H1 (cell line): ENCODE measurements at regions not wholly inside any gene's neighbourhood (a gene's known extent, or its start where the extent isn't known, plus 50 kb on each side); places are given as distances from the start of the nearest gene placed in this dataset.

Experiments used
- CTCF ChIA-PET: fragments of 300-600 bp; sonication (Branson Sonifier 250); formaldehyde crosslinking; loops from one replicate; lab custom pipeline; 2021; ENCODE audit not compliant: partially characterized antibody; lab: Charles Lee
- POLR2A ChIA-PET: fragments of 300-600 bp; sonication (Branson Sonifier 250); formaldehyde crosslinking; loops from one replicate; lab custom pipeline; 2021; ENCODE audit warnings: inconsistent platforms; ENCODE audit not compliant: partially characterized antibody; lab: Charles Lee
- DNase-seq, 2 experiments: peaks; one replicate each; pipeline versions ENCODE4 v3.0.0 to v3.0.0-alpha.2; 2010 to 2022; ENCODE audit warnings: low spot score in 2 of 2, low read depth in 1 of 2, mixed read lengths in 1 of 2
- FAIRE-seq: peaks from 2 replicates; lab custom pipeline; 2011; peaks lifted over from hg19 to GRCh38; lab: Jason Lieb, UNC
- H2AFZ ChIP-seq: 2 replicates; pipeline ENCODE4 v1.8.1; 2012; ENCODE audit warnings: low read length, inconsistent platforms
- H2AK5ac ChIP-seq: 2 replicates; pipeline ENCODE4 v1.6.1; 2013; ENCODE audit warnings: low read depth, low read length
- H2BK120ac ChIP-seq: replicated peaks from 2 replicates; pipeline ENCODE3; 2013; ENCODE audit warnings: low read depth, low read length, inconsistent platforms
- H2BK12ac ChIP-seq: 2 replicates; pipeline ENCODE4 v1.6.1; 2013; ENCODE audit warnings: low read depth, low read length
- H2BK15ac ChIP-seq: 2 replicates; pipeline ENCODE4 v1.6.1; 2013; ENCODE audit warnings: low read length
- H2BK20ac ChIP-seq: 2 replicates; pipeline ENCODE4 v1.6.1; 2013; ENCODE audit warnings: low read length
- H2BK5ac ChIP-seq: 2 replicates; pipeline ENCODE4 v1.6.1; 2013; ENCODE audit warnings: low read depth, low read length
- H3K14ac ChIP-seq: 2 replicates; pipeline ENCODE4 v1.6.1; 2013; ENCODE audit warnings: inconsistent platforms; ENCODE audit not compliant: insufficient read length
- H3K18ac ChIP-seq: 2 replicates; pipeline ENCODE4 v1.6.1; 2013; ENCODE audit warnings: low read length; ENCODE audit errors: extremely low read depth
- H3K23ac ChIP-seq: 2 replicates; pipeline ENCODE4 v1.6.1; 2013; ENCODE audit warnings: inconsistent platforms; ENCODE audit not compliant: insufficient read length
- H3K23me2 ChIP-seq: 2 replicates; pipeline ENCODE4 v1.6.1; 2013; ENCODE audit warnings: low read depth, low read length
- H3K27ac ChIP-seq: 2 replicates; pipeline ENCODE4 v1.6.1; 2011; ENCODE audit warnings: low read depth, low read length, inconsistent platforms
- H3K27me3 ChIP-seq, 4 experiments: replicated peaks in 1 of 4; 1 replicate in 1 of 4; 2 replicates in 3 of 4; pipeline versions ENCODE4 v1.6.1 to v1.8.1; 2011 to 2013; ENCODE audit warnings: low read length in 3 of 4, mild to moderate bottlenecking in 3 of 4, inconsistent platforms in 2 of 4, mixed read lengths in 2 of 4, moderate library complexity in 1 of 4; ENCODE audit not compliant: control insufficient read depth in 3 of 4, insufficient read depth in 3 of 4; ENCODE audit errors: extremely low read depth in 1 of 4
- H3K36me3 ChIP-seq, 4 experiments: 2 replicates each; pipeline versions ENCODE4 v1.6.1 to v1.8.1; 2011 to 2013; ENCODE audit warnings: mild to moderate bottlenecking in 4 of 4, low read length in 3 of 4, moderate library complexity in 2 of 4, control low read depth in 1 of 4, inconsistent platforms in 1 of 4; ENCODE audit not compliant: insufficient read depth in 4 of 4, control insufficient read depth in 2 of 4
- H3K4ac ChIP-seq: replicated peaks from 2 replicates; pipeline ENCODE3; 2013; ENCODE audit warnings: low read length, low read depth, mixed read lengths, inconsistent platforms; ENCODE audit not compliant: insufficient read length
- H3K4me1 ChIP-seq, 4 experiments: replicated peaks in 1 of 4; 1 replicate in 1 of 4; 2 replicates in 3 of 4; pipeline versions ENCODE4 v1.6.1 to v1.8.1; 2011 to 2013; ENCODE audit warnings: low read length in 3 of 4, inconsistent platforms in 2 of 4, mixed read lengths in 1 of 4; ENCODE audit not compliant: insufficient read depth in 4 of 4, control insufficient read depth in 3 of 4
- H3K4me2 ChIP-seq, 2 experiments: 2 replicates each; pipeline versions ENCODE4 v1.6.1 to v1.8.1; 2011 to 2013; ENCODE audit warnings: low read depth in 2 of 2, low read length in 2 of 2, control low read depth in 1 of 2, inconsistent platforms in 1 of 2, mild to moderate bottlenecking in 1 of 2; ENCODE audit not compliant: insufficient read depth in 1 of 2
- H3K4me3 ChIP-seq, 4 experiments: fragments of 200-600, 300-600 bp in 1 of 4; sonication (generic), shearing (Covaris generic), sonication (Bioruptor Twin) in 1 of 4; 2 replicates each; pipeline versions ENCODE4 v1.5.1 to v1.8.1; 2011 to 2016; ENCODE audit warnings: low read length in 4 of 4, low read depth in 3 of 4, control low read depth in 2 of 4, inconsistent platforms in 2 of 4, mild to moderate bottlenecking in 2 of 4, mixed read lengths in 1 of 4, moderate library complexity in 1 of 4; ENCODE audit not compliant: insufficient read depth in 2 of 4; ENCODE audit errors: extremely low read depth in 1 of 4
- H3K56ac ChIP-seq: replicated peaks from 2 replicates; pipeline ENCODE3; 2013; ENCODE audit warnings: low read depth, mild to moderate bottlenecking, mixed read lengths, low read length, inconsistent platforms; ENCODE audit not compliant: insufficient read length
- H3K79me1 ChIP-seq: 2 replicates; pipeline ENCODE4 v1.6.1; 2013; ENCODE audit warnings: low read depth, low read length, control low read depth
- H3K79me2 ChIP-seq, 2 experiments: 2 replicates each; pipeline versions ENCODE4 v1.6.1 to v1.8.1; 2012 to 2013; ENCODE audit warnings: low read length in 2 of 2, mild to moderate bottlenecking in 2 of 2, inconsistent platforms in 1 of 2; ENCODE audit not compliant: insufficient read depth in 2 of 2, control insufficient read depth in 1 of 2
- H3K9ac ChIP-seq, 4 experiments: replicated peaks in 1 of 4; 1 replicate in 1 of 4; 2 replicates in 3 of 4; pipeline versions ENCODE4 v1.6.1 to v1.8.1; 2011 to 2013; ENCODE audit warnings: low read depth in 3 of 4, low read length in 3 of 4, control low read depth in 2 of 4, mild to moderate bottlenecking in 2 of 4, moderate library complexity in 2 of 4, inconsistent platforms in 1 of 4; ENCODE audit errors: extremely low read depth in 1 of 4
- H3K9me3 ChIP-seq, 2 experiments: 2 replicates each; pipeline versions ENCODE4 v1.6.1 to v1.8.1; 2012 to 2013; ENCODE audit warnings: mild to moderate bottlenecking in 2 of 2, moderate library complexity in 2 of 2, control low read depth in 1 of 2, inconsistent platforms in 1 of 2, low read depth in 1 of 2, low read length in 1 of 2, mixed read lengths in 1 of 2; ENCODE audit not compliant: insufficient read depth in 2 of 2
- H4K20me1 ChIP-seq, 2 experiments: replicated peaks in 1 of 2; 2 replicates each; pipeline versions ENCODE3 to v1.8.1; 2011 to 2013; ENCODE audit warnings: inconsistent platforms in 2 of 2, low read length in 2 of 2, mild to moderate bottlenecking in 1 of 2; ENCODE audit not compliant: insufficient read depth in 2 of 2, control insufficient read depth in 1 of 2
- H4K5ac ChIP-seq: 2 replicates; pipeline ENCODE4 v1.6.1; 2013; ENCODE audit warnings: low read length, low read depth, mixed read lengths, inconsistent platforms; ENCODE audit not compliant: insufficient read length
- H4K8ac ChIP-seq: 2 replicates; pipeline ENCODE4 v1.8.0; 2013; ENCODE audit warnings: mild to moderate bottlenecking, moderate library complexity, low read length, inconsistent platforms; ENCODE audit not compliant: insufficient read depth; ENCODE audit errors: extremely low read depth
- H4K91ac ChIP-seq: replicated peaks from 2 replicates; pipeline ENCODE3; 2013; ENCODE audit warnings: low read length, mixed read lengths, inconsistent platforms; ENCODE audit not compliant: insufficient read length
- BCL11A ChIP-seq, 2 experiments: IDR thresholded peaks; one replicate each; pipeline ENCODE4 v1.6.1; 2011; ENCODE audit warnings: low read depth in 2 of 2, low read length in 2 of 2, mild to moderate bottlenecking in 2 of 2
- CEBPB ChIP-seq: IDR thresholded peaks from 2 replicates; pipeline ENCODE4 v1.6.1; 2012; ENCODE audit warnings: low read depth, low read length
- CHD2 ChIP-seq: IDR thresholded peaks from 2 replicates; pipeline ENCODE4 v1.6.1; 2012; ENCODE audit warnings: low read length, improper control_type of control experiment
- EZH2 ChIP-seq: fragments of 200-600 bp; sonication (generic); IDR thresholded peaks from 2 replicates; pipeline ENCODE4 v1.7.1; 2012; ENCODE audit warnings: low read depth, mild to moderate bottlenecking, moderate library complexity, low read length, inconsistent platforms; ENCODE audit not compliant: severe bottlenecking
- GABPA ChIP-seq: IDR thresholded peaks from 2 replicates; pipeline ENCODE4 v1.6.1; 2011; ENCODE audit warnings: mild to moderate bottlenecking, low read length, moderate library complexity, borderline replicate concordance; ENCODE audit not compliant: insufficient read depth
- NRF1 ChIP-seq: IDR thresholded peaks from 2 replicates; pipeline ENCODE4 v1.6.1; 2011; ENCODE audit warnings: mild to moderate bottlenecking, low read depth, low read length, improper control_type of control experiment
- WGBS, 2 experiments: shearing (Covaris generic) in 1 of 2; methylation state at CpG; one replicate each; pipeline versions ENCODE4 v1.1.6 to v1.1.7; 2013 to 2015; ENCODE audit warnings: low lambda C conversion rate in 2 of 2, mixed read lengths in 2 of 2, inconsistent platforms in 1 of 2, low coverage in 1 of 2, missing lambda C conversion rate in 1 of 2; ENCODE audit not compliant: insufficient replicate concordance in 2 of 2, insufficient coverage in 1 of 2, insufficient read length in 1 of 2; ENCODE audit errors: extremely low coverage in 1 of 2, missing lambda C conversion rate in 1 of 2; 5-methylcytosine and 5-hydroxymethylcytosine counted together

- H3K36me3 ChIP-seq: no peaks in the 10 kb centered on the region
- no peak overlapping the region for H3K14ac ChIP-seq
- H3K4me3 ChIP-seq: no peak overlapping the region
- no peaks in the 10 kb centered on the region for H4K20me1 ChIP-seq
- 98% methylated on average over 2 of the region's 2 CpGs; no CpG with 5 or more reads in 1 of the 2 experiments for WGBS, 2 experiments
- H3K79me1 ChIP-seq: no peaks in the 10 kb centered on the region
- no peak overlapping the region for H2BK20ac ChIP-seq
- peaks cover 0 to 4% (median 3%) of the 10 kb centered on the region in 4 experiments; a peak in 4 of 7 replicates for H3K4me1 ChIP-seq
- H2AK5ac ChIP-seq: no peak overlapping the region
- no peak overlapping the region for H3K27ac ChIP-seq
- ChIA-PET CTCF (interaction anchor here (1.2 kb wide), 1 partner anchor 32 kb away, joined by 3 read pairs; no protein-coding TSS in a partner anchor), POLR2A (no interaction called here)
- no peak overlapping the region for H3K18ac ChIP-seq
- no peak overlapping the region for H2BK12ac ChIP-seq
- no peak overlapping the region for H2BK120ac ChIP-seq
- no peak overlapping the region for H4K8ac ChIP-seq
- H3K56ac ChIP-seq: no peak overlapping the region
- peak in 1 of 2 experiments; percentile 10 for DNase-seq
- no peak for FAIRE-seq
- TF ChIP-seq GABPA: no peak
- no peak for TF ChIP-seq BCL11A (IDR thresholded peaks at IDR 0.05; ENCODE audit: low read depth in 2 of 2, low read length in 2 of 2)
- TF ChIP-seq CEBPB: peak; percentile 15; the same call in 1 of the 2 replicates
- no peak for TF ChIP-seq NRF1
- no peak for TF ChIP-seq EZH2
- TF ChIP-seq CHD2: no peak
- peaks cover 4% of the 10 kb centered on the region; the same call in 1 of the 2 replicates for H3K23me2 ChIP-seq
- no peak overlapping the region for H2BK5ac ChIP-seq
- H3K23ac ChIP-seq: no peak overlapping the region
- no peaks in the 10 kb centered on the region for H3K79me2 ChIP-seq
- H3K27me3 ChIP-seq: no peaks in the 10 kb centered on the region
- H4K91ac ChIP-seq: no peak overlapping the region
- no peak overlapping the region for H2BK15ac ChIP-seq
- no peak overlapping the region for H3K9ac ChIP-seq
- no peak overlapping the region for H3K4ac ChIP-seq
- no peak overlapping the region for H4K5ac ChIP-seq
- no peak overlapping the region for H2AFZ ChIP-seq
- no peak overlapping the region for H3K4me2 ChIP-seq
- no peaks in the 10 kb centered on the region for H3K9me3 ChIP-seq
These were observed 942.9 kb downstream of the TBC1D22A start for GRCh38 chr22:47705350-47705749.
